Effector CD4-positive, alpha-beta T cell (primary cell): ENCODE measurements at regions not wholly inside any gene's neighbourhood (a gene's known extent, or its start where the extent isn't known, plus 50 kb on each side); places are given as distances from the start of the nearest gene placed in this dataset.
"Not testable (repeated sequence)": the region's sequence is repeated elsewhere in the genome, so short reads cannot be mapped to it uniquely, and the experiment has no call there.

Source experiments
- DNase-seq: peaks from one replicate; pipeline ENCODE4 v3.0.0-alpha.2; 2020

DNA sequence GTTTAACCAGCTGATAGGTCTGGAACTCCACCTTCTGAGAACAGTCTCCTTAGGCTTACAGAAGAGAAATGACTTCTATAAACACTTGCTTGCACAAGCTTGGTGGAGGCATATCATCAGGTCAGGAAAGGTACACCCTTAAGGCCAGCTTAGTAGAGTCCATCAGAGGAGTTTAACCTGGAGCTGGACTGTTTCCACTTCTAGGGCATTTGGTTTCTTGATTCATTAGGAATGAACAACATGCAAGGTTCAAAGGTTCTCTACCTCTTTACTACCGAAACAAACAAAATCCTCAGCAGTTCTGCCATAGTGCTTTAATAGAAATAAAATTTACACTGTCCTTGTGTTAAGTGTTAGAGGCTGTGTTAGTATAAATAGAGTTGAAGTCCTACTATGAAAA, 171.4 kb upstream of the NPY2R start:
- DNase-seq, result no peak

DNA sequence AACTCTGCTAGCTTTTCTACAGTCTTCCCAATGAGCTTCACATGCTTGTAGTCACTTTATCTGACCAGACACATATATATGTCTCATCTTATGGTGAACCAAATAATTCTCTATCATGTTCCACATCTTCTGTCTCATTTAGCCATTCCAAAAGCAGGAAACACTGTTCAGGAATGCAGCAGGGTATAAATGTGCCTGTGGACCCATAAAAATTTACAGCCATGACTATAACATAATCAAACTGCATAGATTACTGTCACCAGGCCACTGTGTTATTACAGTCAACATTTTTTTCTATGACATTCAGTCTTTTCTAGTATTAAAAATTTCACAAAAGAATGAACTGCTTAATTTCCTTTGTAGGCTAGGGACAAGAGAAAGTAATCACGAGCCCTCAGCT, 170.0 kb upstream of the NPY2R start:
- no peak for DNase-seq

DNA sequence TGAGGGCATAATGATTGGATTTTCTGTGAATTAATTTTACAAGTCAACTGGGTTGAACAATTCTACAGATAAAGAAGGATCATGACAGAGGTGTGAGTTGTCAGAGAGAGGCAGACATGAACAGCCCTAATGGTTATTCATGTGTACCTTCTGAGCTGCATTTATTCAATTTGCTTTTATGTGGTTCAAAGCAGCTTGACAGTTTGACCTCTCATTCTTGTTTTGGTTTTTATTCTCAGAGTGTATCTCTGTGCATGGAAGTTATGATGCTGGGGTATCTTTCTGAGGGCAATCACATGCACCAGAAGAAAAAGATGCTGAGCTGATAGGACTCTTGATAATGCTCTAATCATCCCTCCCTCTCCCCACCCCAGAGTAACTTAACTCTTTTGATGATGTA, 169.3 kb upstream of the NPY2R start:
- no peak for DNase-seq

DNA sequence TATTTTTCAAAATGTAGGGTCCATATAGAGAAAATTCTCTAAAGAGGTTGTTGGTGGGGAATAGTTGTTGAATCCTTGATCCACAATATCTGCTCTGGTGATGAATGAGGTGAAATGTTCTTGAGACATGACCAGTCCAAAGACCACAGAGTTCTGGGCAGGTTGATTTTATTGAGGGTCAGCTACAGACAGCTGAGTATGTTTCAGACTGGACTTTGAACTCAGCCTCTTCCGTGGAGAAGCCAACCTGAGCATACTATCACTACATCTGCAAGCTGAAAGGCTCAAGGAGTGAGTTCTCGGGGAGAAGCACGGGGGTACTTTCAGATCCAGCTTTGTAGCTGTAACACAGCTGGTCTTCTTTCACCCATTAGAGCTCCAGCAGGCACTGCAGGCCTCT, 168.4 kb upstream of the NPY2R start:
- no peak for DNase-seq

DNA sequence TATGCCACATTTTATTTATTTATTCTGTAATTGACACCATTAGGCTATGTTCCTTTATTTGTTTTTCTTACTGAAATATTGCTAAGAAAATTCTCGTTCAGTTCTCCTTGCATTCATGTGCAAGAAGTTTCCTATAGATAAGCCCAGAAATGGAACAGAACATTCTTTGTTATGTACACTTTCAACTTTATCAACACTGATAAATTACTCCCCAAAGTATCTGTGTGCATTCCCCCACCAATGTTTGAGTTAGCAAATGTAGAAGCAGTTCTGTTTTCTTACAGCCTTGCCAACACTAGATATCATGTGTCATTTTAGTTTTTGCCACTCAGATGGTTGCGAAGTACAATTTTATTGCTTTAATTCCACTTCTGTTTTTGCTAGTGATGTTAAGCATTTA, 166.4 kb upstream of the NPY2R start:
- no peak for DNase-seq

DNA sequence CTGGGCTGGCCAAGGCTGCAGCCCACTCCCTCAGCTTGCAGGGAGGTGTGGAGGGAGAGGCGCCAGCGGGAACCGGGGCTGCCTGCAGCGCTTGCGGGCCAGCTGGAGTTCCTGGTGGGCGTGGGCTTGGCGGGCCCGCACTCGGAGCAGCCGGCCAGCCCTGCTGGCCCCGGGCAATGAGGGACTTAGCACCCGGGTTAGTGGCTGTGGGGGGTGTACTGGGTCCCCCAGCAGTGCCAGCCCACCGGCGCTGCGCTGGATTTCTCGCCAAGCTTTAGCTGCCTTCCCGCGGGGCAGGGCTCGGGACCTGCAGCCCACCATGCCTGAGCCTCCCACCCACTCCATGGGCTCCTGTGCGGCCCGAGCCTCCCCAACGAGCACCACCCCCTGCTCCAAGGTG, 164.2 kb upstream of the NPY2R start:
- DNase-seq, result not testable (repeated sequence)

DNA sequence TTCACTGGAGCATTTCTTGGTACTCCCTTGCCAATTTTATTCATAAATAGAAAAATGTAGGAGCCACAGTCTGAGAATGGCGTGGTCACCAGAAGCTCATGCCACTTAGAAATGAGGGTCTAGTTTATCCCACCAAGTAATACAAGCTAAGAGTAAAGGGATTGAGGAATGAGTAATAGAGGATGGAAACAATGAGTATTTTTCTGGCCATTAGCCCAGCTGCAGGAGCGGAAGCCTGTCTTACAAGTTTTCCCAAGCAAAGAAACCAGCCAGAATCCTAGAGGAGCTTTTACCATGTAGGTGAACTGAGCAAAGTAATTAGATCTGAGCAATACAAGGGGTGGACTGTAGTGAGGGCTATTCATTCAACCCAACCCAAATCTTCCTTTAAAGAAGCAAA, 160.7 kb upstream of the NPY2R start:
- DNase-seq, result no peak

DNA sequence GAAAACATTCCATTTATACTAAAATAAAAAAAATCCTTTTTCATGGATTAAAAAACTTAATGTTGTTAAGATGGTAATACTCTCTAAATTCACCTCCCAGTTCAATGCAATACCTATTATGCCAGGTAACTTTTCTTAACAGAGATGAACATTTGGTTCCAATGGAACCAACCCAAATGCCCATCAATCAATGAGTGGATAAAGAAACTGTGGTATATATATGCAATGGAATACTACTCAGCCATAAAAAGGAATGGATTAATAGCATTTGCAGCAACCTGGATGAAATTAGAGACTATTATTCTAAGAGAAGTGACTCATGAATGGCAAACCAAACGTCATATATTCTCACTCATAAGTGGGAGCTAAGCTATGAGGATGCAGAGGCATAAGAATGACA, 154.4 kb upstream of the NPY2R start:
- not testable (repeated sequence) for DNase-seq

DNA sequence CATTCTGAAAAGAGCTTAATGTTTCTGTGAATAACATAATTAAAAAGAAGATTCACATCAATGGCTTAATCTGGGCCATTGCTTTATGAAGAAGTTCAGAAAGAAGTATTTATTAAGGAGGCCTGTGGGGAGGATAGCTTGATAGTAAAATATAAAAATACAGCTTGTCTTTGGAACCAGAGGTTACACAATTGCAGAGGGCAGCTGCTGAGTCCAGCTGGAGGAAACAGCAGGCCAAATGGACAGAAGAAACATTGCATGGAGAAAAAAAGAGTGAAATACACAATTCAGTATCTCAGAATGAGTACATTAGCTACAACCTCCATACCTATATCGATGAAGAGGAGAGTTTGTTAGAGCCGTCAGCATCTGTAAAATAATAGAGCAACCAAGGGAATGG, 148.0 kb upstream of the NPY2R start:
- no peak for DNase-seq

DNA sequence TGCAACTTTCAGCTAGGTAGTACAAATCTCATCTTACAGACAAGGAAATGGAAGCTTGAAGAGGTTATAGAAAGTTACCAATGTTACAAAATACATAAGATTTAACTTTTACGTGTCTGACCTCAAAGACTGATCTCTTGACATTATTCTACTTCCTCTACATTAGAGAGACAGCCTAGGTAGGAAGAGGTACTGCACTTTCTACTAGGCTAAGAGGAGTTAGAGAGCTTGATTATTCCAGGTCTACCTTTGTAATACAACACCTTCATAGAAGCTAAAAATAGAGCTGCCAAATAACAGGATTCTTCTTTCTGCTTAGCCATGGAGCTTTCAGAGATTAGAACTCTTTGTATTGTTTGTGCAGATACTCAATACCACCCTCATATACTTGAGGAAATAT, 147.6 kb upstream of the NPY2R start:
- no peak for DNase-seq

DNA sequence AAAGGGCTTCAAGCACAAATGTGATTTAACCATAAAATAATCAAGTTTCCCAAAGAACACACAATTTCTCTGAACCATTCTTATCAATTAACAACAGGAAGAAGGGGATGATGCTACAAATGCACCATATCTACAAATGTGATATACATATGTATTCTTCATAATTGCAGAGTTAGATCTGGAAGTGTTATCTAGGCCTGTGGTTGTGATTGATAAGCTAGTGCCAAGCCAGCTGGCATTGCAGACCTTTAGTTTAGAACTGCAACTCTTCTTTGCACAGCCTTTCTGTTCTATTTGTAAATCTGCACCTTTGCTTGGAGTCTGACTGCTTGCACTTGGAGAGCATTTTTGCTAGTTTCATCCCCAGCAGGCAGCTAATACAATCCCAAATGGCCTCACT, 145.5 kb upstream of the NPY2R start:
- DNase-seq, result no peak

DNA sequence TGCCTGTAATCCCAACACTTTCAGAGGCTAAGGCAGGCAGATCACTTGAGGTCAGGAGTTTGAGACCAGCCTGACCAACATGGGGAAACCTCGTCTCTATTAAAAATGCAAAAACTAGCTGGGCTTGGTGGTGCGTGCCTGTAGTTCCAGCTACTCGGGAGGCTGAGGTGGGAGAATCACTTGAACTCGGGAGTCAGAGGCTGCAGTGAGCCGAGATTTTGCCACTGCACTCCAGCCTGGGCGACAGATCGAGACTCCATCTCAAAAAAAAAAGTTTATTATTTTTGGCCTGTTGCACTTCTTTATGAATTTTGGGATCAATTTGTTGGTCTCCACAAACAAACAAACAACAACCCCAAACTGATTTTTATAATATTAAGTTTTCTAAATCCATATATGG, 143.5 kb upstream of the NPY2R start:
- not testable (repeated sequence) for DNase-seq

DNA sequence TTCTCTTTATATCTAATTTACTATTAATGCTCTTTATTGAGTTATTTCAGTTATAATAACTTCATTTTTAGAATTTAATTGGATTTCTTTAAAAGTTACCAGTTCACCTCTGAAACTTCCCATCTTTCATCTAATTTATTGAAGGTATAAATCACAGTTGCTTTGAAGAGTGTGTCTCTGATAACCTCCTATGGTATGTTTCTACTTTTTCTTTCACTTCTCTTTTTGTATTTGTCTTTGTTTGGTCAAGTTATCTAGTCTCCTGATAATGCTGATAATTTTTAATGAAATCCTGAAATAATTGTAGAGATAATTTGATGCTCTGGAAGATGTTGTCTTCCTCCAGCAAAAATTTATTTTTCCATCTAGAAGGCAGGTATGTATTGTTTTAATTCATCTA, 141.6 kb upstream of the NPY2R start:
- no peak for DNase-seq

DNA sequence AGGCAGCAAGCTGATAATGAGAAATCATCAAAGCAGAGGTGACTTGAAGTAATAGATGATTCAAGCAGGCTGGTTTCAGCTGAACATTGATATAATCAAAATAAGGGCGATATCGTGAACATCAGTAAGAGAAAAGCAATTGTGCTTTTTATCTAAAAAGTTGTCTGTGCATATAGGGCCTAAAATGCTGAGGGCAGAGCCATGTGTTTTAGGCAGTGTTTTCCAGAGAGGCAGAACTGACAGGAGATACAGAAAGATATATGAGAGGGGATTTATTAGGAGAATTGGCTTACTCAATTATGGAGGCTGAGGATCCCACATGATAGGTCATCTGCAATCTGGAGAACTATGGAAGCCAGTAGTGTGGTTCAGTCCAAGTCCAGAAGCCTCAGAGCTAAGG, 136.5 kb upstream of the NPY2R start:
- DNase-seq, result no peak

DNA sequence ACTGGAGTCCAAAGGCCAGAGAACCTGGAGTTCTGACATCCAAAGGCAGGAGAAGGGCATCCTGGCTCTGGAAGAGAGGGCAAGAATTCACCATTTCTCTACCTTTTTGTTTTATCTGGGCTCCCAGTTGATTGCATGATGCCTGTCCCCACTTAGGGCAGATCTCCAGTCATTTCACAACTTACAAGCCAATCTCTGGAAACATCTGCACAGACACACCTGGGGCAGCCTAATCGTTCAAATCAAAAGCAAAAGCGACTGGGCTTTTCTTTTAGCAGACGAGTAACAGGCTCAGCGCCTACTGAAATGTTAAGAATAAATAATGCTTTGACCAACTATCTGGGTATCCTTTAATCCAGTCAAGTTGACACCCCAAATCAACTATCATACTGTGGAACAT, 136.0 kb upstream of the NPY2R start:
- DNase-seq, result no peak

DNA sequence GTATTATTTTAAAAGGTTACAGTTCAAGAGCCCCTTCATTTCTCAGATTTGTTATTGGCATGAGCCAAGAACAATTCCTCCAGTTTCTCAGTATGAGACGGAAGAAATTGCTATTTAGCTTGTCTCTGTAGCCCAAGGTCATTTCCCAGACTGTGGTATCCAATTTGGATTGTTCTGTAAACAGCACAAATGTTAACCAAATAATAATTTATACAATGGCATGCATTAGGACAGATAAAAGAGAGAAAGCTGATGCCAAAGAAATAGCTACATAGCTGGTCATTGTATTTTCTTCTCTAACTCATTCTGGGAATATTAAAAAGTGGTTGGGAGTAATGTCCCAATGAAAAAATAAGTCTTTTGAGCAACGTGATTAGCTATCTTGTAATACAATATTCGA, 134.6 kb upstream of the NPY2R start:
- DNase-seq, result no peak

DNA sequence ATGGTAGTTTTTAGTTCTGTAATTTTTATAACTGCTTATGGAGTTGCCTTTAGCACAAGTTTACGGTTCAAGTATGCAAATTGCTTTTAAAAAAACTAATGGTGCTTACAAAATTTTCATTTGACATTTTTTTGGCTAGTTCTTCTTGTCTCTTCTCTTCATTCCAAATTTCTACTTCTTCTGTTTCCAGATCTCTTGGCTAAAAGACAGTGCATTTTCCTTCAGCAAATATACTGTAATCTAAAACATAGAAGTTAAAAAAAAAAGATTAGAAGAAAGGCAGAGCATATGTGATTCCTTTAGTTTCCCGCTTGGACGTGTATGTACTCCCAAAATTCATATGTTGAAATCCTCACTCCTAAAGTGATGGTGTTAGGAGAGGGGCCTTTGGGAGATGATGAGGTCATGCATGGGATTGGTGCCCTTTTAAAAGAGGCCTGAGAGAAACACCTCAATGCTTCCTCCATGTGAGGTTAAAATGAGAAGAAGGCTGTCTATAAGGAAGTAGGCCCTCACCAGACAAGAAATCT, 132.1 kb upstream of the NPY2R start:
- no peak for DNase-seq

DNA sequence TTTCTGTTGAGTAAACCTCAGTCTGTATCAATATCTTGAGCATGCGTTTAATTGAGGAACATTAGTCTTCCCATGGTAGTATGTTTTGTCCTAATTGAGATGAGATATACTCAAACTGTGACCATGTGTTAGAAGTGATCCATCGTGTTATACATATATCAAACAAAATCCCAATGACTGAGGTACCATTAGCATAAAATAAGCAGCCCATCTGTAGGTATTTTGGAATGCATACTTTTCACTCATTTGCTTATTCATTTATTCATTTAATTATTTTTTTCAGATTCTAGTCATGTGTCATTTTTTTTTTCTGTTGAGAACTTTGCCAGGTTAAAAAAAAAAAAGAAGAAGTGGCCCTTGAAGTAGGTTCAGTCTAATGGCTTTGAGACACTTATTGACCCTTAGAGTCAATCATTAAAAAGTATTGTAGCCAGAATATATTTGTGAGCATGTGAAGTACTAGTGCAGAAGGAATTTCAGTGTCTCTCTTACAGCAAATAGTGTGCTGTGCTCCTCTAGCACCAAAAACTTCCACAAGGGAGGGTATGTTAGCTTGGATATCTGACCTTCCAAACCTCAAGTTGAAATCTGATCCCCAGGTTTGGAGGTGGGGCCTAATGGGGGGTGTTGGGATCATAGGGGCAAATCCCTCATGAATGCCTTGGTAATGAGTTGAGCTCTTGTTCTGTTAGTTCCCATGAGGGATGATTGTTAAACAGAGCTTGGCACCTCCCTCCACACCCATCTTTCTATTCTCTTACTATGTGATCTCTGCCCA, 130.8 kb upstream of the NPY2R start:
- no peak for DNase-seq

DNA sequence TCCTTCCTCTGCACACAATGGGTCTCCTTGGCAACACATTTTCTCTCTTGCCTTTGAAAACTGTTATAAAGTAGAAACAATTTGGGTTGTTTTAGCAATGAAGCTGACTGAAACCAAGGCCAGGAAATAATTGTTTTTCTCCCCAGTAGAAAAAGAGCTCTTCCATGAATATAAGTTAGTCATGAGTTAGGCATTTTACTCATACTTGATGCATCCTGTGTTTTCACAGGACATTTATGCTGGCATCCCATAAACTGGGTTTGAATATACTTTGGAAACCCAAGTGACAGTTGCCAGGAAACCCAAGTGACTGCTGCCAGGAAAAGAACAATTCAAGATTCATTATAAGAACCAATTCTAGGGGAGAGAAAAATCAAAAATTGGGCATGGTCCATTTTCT, 128.6 kb upstream of the NPY2R start:
- DNase-seq, result no peak

DNA sequence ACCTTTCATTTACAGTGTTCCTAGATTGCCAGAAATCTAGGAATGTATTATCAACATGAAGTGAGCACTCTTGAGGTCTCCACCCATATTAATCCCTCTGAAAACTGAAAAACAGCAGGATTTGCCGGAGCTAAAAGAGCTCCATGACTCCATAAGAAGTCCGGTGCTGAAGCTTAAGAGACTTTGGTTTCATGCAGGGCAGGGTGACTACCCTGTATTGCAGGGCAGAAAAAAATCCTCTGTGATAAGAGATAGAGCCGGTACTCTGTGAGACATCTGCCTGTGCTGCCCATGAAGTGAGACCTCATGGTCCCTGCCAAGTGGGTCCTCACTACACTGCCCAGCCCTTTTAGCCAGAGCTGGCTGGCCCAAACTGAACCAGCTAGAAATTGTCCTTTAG, 127.2 kb upstream of the NPY2R start:
- DNase-seq, result no peak

DNA sequence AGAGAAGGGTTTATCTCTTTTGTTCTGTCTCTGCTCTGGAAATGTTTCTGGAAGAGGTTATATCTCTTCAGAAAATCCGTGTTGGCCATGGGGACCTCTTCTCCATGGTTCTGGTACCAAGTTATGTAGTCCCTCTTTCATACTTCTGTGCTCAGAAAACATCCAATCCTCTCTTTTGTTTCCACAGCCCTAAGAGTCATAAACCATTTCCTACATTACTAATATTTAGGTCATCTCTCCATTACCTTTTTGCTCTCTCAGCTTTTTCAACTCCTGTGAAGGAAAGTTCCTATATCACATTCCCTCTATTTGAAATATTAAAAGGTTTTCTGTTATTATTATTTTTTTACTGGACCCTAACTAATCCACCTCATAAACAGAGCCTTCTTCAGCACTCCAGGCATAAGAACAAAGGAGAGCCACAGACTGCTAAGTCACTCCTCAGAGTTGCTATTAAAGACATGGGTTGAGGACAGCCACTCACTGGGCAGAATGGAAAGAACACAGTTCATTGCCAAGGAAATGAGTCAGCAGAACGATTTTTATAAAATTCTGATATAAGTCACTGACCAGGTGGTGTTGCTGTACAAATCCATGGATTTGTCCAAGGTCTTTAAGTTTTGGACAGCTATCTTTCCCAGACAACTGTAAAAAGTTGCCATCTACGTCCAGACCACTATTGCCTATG, 122.4 kb upstream of the NPY2R start:
- DNase-seq, result no peak

DNA sequence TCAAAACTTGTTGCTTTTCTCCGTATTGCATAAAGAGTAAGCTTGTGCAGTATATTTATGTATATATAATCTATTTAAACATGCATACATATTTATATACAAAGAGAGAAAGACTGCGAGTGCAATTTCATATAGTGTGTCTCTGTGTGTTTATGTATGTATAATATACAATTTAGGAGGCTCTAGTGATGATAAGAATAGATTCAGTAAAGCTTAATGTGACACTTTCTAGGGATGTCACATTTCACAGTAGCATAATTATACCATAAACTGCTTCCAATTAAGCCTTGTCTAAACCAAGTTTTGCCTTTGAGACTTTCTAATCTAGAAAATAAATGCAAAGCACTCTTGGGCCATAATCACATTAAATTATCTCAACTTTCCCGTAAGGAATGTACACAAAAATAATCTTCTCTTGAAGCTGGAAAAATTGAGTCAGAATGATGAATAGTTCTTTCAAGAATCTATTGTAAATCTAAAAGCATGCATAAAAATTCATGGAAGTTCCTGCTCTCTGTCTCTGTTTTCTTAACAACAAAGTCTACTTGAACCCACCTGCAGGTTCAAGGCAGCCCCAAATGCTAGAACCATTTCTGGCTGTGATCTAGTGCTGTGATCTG, 114.1 kb upstream of the NPY2R start:
- no peak for DNase-seq

DNA sequence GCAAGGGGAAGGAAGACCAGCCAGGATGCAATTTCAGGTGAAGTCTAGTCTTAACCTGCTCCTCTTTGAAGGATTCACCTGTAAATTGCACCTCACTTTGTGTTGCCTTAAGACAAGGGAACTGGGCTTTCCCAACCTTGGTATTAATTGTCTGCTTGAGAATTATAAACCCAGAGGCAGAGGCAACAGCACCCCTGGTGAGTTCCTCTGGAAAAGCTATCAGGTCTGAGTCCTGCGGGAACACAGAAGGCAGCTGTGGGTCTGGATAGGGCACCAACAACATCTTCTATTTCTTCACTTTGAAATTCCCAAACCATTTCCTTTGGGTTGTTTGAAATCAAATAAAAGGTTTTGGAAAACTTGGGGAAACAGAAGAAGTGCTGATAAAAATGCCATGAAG, 109.2 kb upstream of the NPY2R start:
- no peak for DNase-seq

DNA sequence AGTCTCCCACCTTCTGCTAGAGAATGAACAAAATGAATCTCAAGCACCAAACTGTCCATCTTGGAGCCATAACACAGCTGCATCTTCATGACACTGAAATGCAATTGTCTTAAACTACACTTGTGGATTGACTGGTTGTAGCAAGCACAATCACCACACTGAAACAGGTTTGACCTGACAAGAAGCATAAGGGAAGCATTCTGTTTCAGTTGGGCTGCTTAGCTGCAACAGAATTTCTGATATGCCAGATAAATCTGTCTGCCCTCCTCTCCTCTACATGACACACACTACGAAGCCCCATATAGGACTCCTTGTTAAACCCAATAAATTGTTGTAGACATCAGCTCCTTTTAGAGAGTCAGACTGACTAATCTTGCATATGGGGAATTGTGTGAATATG, 101.8 kb upstream of the NPY2R start:
- DNase-seq, result no peak
